ENCODE measurements at regions not wholly inside any gene's neighbourhood (a gene's known extent, or its start where the extent isn't known, plus 50 kb on each side); places are given as distances from the start of the nearest gene placed in this dataset.

DNA sequence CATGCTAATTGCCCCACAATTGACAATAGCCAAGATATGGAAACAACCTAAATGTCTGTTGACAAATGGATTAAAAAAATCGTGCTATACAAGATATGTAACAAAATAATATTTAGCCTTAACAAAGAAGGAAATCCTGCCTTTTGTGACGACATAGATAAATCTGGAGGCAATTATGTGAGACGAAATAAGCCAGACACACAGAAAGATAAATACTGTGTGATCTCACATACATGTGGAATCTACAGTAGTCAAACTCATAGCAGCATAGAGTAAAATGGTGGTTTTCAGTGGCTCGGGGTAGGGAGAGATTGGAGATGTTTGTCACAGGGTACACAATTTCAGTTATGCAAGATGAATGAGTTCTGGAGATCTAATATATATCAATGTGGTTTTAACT lies 895.8 kb downstream of the SLITRK6 start:
- TF ChIP-seq, protein P1, sequence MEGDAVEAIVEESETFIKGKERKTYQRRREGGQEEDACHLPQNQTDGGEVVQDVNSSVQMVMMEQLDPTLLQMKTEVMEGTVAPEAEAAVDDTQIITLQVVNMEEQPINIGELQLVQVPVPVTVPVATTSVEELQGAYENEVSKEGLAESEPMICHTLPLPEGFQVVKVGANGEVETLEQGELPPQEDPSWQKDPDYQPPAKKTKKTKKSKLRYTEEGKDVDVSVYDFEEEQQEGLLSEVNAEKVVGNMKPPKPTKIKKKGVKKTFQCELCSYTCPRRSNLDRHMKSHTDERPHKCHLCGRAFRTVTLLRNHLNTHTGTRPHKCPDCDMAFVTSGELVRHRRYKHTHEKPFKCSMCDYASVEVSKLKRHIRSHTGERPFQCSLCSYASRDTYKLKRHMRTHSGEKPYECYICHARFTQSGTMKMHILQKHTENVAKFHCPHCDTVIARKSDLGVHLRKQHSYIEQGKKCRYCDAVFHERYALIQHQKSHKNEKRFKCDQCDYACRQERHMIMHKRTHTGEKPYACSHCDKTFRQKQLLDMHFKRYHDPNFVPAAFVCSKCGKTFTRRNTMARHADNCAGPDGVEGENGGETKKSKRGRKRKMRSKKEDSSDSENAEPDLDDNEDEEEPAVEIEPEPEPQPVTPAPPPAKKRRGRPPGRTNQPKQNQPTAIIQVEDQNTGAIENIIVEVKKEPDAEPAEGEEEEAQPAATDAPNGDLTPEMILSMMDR (IDR thresholded peaks at IDR 0.05), result no peak

DNA sequence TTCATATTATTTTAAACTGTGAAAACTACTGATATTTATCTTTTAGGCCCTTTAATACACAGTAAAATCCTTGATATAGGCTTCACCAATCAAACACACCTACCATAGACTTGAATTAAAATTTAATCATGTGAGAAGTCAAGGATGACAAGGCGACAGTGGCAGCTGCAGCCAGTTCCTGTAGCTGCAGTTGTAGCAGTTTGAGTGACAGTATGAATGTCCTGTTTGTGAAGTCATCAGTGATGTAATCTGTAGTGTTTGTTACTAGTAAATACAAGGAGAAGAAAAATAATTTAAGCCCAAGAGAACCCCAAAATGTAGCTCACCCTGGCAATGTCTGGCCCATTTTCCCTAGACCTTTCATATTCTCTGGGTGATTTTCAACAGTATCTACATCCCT lies 897.0 kb downstream of the SLITRK6 start:
- TF ChIP-seq, protein P1 (IDR thresholded peaks at IDR 0.05), result no peak

DNA sequence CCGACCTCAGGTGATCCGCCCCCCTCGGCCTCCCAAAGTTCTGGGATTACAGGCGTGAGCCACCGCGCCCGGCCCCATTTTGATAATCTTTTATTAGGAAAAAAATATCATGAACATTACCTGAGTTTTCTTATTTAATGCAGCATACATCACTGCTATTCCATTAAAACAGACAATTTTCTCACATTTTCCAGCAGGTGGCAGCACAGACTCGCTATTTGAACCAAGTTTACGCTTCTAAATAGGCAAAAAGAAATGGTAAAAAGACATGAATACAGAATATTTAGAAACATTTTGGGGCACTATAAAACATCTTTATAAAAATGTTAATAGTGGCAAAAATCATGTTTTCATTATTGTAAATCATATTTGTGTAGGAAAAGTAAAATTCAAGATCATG lies 903.1 kb downstream of the SLITRK6 start:
- TF ChIP-seq, protein P1 (IDR thresholded peaks at IDR 0.05), result peak; percentile 62

DNA sequence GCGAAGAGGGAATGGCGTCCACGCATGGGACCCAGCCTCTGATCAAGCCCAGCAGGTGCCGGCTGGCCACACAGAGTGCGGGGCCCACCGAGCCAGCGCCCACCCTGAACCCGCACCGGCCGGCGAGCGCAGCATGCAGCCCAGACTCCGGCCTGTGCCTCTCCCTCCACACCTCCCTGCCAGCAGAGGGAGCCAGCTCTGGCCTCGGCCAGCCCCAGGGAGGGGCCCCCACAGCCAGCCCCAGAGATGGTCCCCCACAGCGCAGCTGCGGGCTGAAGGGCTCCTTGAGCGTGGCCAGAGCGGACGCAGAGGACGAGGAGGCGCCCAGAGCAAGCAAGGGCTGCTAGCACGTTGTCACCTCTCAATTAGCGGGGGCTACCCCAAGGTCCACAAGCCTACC lies 904.5 kb downstream of the SLITRK6 start:
- TF ChIP-seq, protein P1 (IDR thresholded peaks at IDR 0.05), result no peak

DNA sequence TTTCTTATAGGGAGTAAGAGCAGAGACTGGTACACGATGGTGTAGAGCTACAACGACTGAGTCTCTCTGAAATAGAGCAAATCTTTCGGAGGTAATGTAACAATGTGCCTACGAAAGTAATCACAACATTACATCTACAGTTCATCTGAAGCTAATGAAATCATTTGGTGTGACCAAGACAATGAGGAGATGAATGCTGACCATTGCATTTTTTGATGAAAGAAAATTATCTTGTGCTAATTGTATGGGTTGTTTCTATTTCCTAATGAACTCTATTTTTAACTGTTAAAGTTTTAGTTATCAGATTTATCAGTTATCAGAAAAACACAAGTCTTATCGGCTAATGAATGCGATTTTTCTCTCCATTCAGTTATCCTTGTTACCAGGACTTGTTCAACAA lies 913.4 kb downstream of the SLITRK6 start:
- TF ChIP-seq, protein P1 (IDR thresholded peaks at IDR 0.05), result no peak

DNA sequence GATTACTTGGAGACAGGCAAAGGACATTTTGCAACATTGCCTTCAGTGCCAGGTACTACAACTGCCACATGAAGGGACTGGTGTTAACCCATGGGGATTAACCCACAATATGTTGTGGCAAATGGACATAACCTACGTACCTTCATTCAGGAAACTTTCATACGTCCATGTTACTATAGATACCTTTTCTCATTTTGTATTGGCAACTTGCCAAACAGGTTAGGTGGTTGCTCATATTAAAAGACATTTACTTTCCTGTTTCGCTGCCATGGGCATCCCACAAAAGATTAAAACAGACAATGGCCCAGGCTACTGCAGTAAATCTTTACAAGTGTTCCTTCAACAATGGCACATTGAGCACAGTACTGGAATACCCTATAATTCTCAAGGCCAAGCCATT lies 925.3 kb downstream of the SLITRK6 start:
- TF ChIP-seq, protein P1 (IDR thresholded peaks at IDR 0.05), result no peak

DNA sequence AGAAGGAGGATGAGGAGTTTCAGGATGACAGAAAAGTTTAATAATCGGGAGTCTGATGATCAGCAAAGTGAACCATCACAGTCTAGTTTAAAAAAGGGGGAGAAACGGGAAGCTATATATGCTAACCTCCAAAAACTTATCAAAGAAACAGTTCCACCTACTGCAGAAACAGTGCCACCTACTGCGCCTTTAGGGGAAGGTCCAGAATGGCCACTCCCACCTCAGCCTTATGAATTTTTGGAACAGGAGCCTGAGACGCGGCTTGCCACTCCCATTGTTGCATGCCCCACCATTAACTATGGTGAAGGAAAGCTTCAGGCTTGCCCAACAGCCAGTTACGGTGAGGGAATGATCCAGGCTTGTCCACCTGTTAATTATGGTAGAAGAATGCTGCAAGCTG lies 929.0 kb downstream of the SLITRK6 start:
- TF ChIP-seq, protein P1 (IDR thresholded peaks at IDR 0.05), result peak; percentile 52

DNA sequence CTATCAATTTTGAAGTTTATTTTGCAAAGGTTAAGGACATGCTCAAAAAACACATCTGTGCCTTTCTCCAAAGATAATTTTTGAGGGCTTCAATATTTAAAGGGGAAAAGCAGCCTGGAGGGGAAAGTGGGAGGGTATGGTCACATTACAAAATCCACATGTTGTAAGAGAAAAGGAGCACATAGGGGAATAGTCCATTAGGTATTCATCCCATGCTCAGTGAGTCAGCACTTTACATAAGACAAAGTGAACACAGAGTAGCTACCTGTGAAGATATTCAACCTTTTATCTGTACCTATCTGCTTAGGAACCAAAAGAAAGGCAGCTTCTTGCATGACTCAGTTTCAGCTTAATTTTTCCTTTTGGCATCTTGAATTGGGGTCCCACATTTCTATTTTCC lies 932.0 kb downstream of the SLITRK6 start:
- TF ChIP-seq, protein P1 (IDR thresholded peaks at IDR 0.05), result no peak

Data from LNCAP (cell line).